Osteoblast (primary cell): ENCODE measurements at regions not wholly inside any gene's neighbourhood (a gene's known extent, or its start where the extent isn't known, plus 50 kb on each side); places are given as distances from the start of the nearest gene placed in this dataset.
"Not testable (repeated sequence)": the region's sequence is repeated elsewhere in the genome, so short reads cannot be mapped to it uniquely, and the experiment has no call there.

Experiments
- DNase-seq: peaks from one replicate; pipeline ENCODE4 v3.0.0; 2011; ENCODE audit warnings: low spot score, mixed read lengths; ENCODE audit not compliant: insufficient read length; ENCODE audit errors: missing footprints
- H2AFZ ChIP-seq: 2 replicates; pipeline ENCODE4 v1.6.0; 2011; ENCODE audit warnings: mild to moderate bottlenecking, low read length
- H3K27ac ChIP-seq: 2 replicates; pipeline ENCODE4 v1.5.1; 2011; ENCODE audit warnings: mild to moderate bottlenecking, low read depth, low read length, moderate library complexity
- H3K27me3 ChIP-seq: 2 replicates; pipeline ENCODE4 v1.6.0; 2012; ENCODE audit warnings: mild to moderate bottlenecking, control low read depth, inconsistent platforms, low read length, moderate library complexity; ENCODE audit not compliant: insufficient read depth
- H3K36me3 ChIP-seq: 2 replicates; pipeline ENCODE4 v1.5.1; 2011; ENCODE audit warnings: mild to moderate bottlenecking, low read length, control low read depth, moderate library complexity; ENCODE audit not compliant: insufficient read depth
- H3K4me1 ChIP-seq: 2 replicates; pipeline ENCODE4 v1.5.1; 2011; ENCODE audit warnings: mild to moderate bottlenecking, low read length, control low read depth, moderate library complexity; ENCODE audit not compliant: insufficient read depth
- H3K4me2 ChIP-seq: 2 replicates; pipeline ENCODE4 v1.6.0; 2011; ENCODE audit warnings: mild to moderate bottlenecking, low read length; ENCODE audit not compliant: insufficient read depth
- H3K4me3 ChIP-seq: fragments of 200-600 bp; sonication (generic); 3 replicates; pipeline ENCODE4 v1.5.1; 2012; ENCODE audit warnings: mild to moderate bottlenecking, low read length, inconsistent platforms; ENCODE audit not compliant: insufficient read depth
- H3K79me2 ChIP-seq: 2 replicates; pipeline ENCODE4 v1.6.0; 2012; ENCODE audit warnings: mild to moderate bottlenecking, low read length, control low read depth, inconsistent platforms; ENCODE audit not compliant: insufficient read depth
- H3K9me3 ChIP-seq: 2 replicates; pipeline ENCODE4 v1.5.1; 2011; ENCODE audit warnings: low read depth, low read length, control low read depth
- H4K20me1 ChIP-seq: 2 replicates; pipeline ENCODE4 v1.6.0; 2012; ENCODE audit warnings: mild to moderate bottlenecking, low read length, control low read depth; ENCODE audit not compliant: insufficient read depth
- TF ChIP-seq, protein P1 (sequence below): IDR thresholded peaks from 2 replicates; pipeline ENCODE4 v1.5.1; 2011; ENCODE audit warnings: mild to moderate bottlenecking, low read depth, low read length, moderate library complexity; ENCODE audit errors: extremely low read depth

DNA sequence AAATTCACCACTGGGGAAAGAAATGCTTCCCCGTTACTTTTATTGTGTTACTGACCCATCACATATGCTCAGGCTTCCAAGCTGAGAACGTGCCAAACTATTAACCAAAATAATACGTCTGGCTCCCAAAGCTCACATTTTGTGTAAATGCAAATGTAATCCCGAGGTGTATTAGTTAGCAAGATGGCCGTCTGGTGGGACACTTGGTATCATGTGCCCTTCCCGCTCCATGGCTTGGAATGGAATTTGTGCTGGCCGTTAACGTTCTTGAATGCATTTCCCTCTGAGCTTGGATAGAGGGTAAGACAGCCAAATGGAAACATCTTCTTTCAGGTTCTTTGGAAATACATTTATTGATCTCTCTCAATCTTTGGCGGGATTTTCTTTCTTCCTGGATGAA is 105.0 kb downstream of the MFAP3L start:
- Histone ChIP-seq H3K9me3 (no peaks in the 10 kb centered on the region), H3K36me3 (no peaks in the 10 kb centered on the region), H3K4me3 (no peak overlapping the region), H3K4me1 (peaks cover 3% of the 10 kb centered on the region), H3K27me3 (no peaks in the 10 kb centered on the region), H3K79me2 (no peaks in the 10 kb centered on the region), H2AFZ (no peak overlapping the region), H3K4me2 (no peak overlapping the region), H4K20me1 (no peaks in the 10 kb centered on the region), H3K27ac (no peak overlapping the region)
- no peak for DNase-seq
- TF ChIP-seq, protein P1, sequence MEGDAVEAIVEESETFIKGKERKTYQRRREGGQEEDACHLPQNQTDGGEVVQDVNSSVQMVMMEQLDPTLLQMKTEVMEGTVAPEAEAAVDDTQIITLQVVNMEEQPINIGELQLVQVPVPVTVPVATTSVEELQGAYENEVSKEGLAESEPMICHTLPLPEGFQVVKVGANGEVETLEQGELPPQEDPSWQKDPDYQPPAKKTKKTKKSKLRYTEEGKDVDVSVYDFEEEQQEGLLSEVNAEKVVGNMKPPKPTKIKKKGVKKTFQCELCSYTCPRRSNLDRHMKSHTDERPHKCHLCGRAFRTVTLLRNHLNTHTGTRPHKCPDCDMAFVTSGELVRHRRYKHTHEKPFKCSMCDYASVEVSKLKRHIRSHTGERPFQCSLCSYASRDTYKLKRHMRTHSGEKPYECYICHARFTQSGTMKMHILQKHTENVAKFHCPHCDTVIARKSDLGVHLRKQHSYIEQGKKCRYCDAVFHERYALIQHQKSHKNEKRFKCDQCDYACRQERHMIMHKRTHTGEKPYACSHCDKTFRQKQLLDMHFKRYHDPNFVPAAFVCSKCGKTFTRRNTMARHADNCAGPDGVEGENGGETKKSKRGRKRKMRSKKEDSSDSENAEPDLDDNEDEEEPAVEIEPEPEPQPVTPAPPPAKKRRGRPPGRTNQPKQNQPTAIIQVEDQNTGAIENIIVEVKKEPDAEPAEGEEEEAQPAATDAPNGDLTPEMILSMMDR = no peak

DNA sequence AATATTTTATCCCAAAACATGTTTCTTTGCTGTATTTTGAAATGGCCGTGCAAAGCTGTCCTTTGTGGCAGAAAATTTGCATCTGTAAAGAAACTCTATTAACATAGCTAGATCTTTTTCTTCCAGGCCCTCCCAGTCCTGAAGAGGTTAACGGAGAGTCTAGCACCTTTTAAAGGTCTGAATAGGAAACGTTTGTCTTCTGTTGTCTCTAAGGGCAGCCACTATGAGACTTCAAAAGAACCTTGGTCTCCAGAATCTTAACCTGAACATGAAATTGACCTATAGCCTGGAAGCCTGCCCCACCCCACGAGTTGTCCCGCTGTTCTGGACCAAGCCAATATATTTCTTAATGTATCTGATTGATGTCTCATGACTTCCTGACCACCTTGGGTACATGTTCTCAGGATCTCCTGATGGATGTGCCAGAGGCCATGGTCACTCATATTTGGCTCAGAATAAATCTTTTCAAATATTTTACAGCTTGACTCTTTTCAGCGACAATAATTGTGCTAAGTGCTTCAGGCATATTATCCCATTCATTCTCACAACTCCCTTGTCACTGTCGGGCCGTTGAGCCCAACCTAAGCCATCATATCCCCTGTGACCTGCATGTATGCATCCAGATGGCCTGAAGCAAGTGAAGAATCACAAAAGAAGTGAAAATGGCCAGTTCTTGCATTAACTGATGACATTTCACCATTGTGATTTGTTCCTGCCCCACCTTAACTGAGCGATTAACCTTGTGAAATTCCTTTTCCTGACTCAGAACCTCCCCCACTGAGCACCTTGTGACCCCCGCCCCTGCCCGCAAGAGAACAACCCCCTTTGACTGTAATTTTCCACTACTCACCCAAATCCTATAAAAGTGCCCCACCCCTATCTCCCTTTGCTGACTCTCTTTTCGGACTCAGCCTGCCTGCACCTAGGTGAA is 106.7 kb downstream of the MFAP3L start:
- H3K4me3 ChIP-seq, H3K4me2 ChIP-seq, H3K9me3 ChIP-seq, H3K79me2 ChIP-seq, H3K27me3 ChIP-seq, H3K36me3 ChIP-seq, DNase-seq, H4K20me1 ChIP-seq, H3K27ac ChIP-seq, H2AFZ ChIP-seq, H3K4me1 ChIP-seq: not testable (repeated sequence)

DNA sequence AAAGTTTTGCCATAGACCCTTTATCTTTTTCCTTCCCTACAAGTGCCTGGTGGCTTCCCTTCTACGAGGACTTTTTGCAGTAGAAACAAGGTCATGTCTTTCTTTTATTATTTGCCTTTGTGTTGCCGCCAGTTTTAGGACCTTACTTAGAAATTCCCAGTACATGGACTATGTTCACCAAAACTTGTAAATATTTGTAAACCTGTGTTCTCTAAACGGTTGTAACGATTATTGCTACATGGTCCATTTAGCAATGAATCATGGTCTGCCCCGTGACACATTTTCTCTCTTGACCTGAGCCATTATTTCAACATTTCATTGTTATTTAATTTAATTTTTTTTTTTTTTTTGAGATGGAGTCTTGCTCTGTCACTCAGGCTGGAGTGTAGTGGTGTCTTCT is 110.7 kb downstream of the MFAP3L start:
- Histone ChIP-seq H3K79me2 (no peaks in the 10 kb centered on the region), H4K20me1 (no peaks in the 10 kb centered on the region), H2AFZ (no peak overlapping the region), H3K36me3 (no peaks in the 10 kb centered on the region), H3K4me1 (no peaks in the 10 kb centered on the region), H3K27me3 (no peaks in the 10 kb centered on the region), H3K4me3 (no peak overlapping the region), H3K4me2 (no peak overlapping the region), H3K9me3 (no peaks in the 10 kb centered on the region), H3K27ac (no peak overlapping the region)
- TF ChIP-seq, protein P1 = no peak
- no peak for DNase-seq

DNA sequence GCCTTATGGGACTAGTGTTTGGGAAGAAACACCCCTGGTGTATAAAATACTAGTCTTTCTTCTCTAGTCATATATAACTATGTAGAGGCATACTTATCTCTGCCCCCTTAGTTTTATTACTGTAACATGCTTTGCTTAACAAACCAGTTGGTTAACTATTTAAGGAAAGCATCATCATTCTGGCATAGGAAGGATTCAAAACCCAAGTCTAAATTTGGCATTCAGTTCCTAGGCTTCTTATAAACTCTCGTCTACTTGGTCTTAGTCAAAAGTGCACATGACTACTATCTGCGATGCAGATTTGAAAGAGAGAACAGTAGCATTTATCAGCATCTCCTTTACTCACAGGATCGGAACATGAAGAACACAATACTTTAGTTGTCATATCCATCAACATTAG is 111.3 kb downstream of the MFAP3L start:
- Histone ChIP-seq H4K20me1 (no peaks in the 10 kb centered on the region), H3K4me2 (no peak overlapping the region), H3K27me3 (no peaks in the 10 kb centered on the region), H3K4me3 (no peak overlapping the region), H3K9me3 (no peaks in the 10 kb centered on the region), H2AFZ (no peak overlapping the region), H3K36me3 (no peaks in the 10 kb centered on the region), H3K27ac (no peak overlapping the region), H3K4me1 (no peaks in the 10 kb centered on the region), H3K79me2 (no peaks in the 10 kb centered on the region)
- DNase-seq = no peak
- TF ChIP-seq, protein P1 = no peak
